OCI-LY3 (cell line): ENCODE measurements at regions not wholly inside any gene's neighbourhood (a gene's known extent, or its start where the extent isn't known, plus 50 kb on each side); places are given as distances from the start of the nearest gene placed in this dataset.

Source experiments
- CTCF ChIP-seq: fragments of 200-600, 300-600 bp; sonication (generic); IDR thresholded peaks from 2 replicates; pipeline ENCODE4 v1.5.1; 2014; ENCODE audit warnings: antibody characterized with exemption, low read length, low read depth
- EZH2phosphoT487 ChIP-seq: fragments of 200-600 bp; shearing (Covaris generic); IDR thresholded peaks from 2 replicates; pipeline ENCODE4 v1.6.1; 2018; ENCODE audit warnings: antibody characterized with exemption, mixed run types, low read depth

- TF ChIP-seq CTCF (no peak), EZH2phosphoT487 (no peak)
Observed at GRCh38 chr1:2896824-2897223, 95.3 kb upstream of the TTC34 start.
